ENCODE measurements at regions not wholly inside any gene's neighbourhood (a gene's known extent, or its start where the extent isn't known, plus 50 kb on each side); places are given as distances from the start of the nearest gene placed in this dataset.

DNA sequence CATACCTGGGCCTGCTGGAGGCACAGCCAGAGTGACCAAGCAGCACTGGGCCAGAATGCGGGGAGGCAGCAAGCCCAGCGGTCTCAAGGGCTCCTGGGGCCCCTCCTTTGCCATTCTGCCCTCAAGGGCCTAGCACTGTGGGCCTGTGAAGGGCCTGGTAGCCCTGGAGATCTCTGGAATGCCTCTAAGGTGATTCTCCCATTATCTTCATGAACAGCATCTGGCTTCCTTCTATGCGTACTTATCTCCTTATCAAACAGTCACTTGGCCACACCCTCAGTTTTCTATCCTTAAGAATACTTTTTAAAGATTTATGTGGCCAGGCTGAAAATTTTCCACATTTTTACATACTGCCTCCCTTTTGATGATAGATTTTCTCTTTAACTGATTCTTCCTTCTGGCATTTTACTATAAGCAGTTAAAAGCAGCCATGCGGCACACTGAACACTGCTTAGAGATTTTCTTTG is 67.5 kb upstream of the CCNY start:
- TF ChIP-seq CTCF (conservative IDR thresholded peaks at IDR 0.05; ENCODE audit: low read depth, low read length) (no peak), EZH2 (IDR thresholded peaks at IDR 0.05; ENCODE audit: borderline replicate concordance, low read depth, low read length, poor library complexity, severe bottlenecking) (no peak)
